GM19025 (cell line): ENCODE measurements at regions not wholly inside any gene's neighbourhood (a gene's known extent, or its start where the extent isn't known, plus 50 kb on each side); places are given as distances from the start of the nearest gene placed in this dataset.
"Not testable (repeated sequence)": the region's sequence is repeated elsewhere in the genome, so short reads cannot be mapped to it uniquely, and the experiment has no call there.

Experiments
- ATAC-seq: cut with Tn5 transposase; IDR thresholded peaks from one replicate; pipeline ENCODE4 v1.9.1; 2021; ENCODE audit warnings: mild to moderate bottlenecking, low read depth, moderate library complexity; ENCODE audit not compliant: unreplicated experiment

DNA sequence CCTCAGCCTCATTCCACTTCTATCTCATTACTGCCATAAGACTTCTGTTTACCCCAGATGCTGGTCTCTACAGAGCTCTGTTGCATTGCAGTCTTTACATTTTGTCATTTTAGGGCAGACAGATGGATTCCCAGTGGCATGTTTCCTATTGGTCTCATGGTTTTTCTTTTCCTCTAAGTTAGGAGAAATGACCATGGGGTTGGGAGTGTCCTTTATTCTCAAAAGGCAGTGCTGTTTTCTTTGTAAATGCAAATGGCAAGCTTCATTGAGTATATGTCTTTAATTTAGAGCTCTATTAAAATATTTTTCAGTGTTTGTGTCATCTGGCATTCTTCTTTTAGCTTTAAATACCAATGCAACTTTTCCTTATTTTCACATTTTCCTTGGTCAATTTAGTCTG is 57.0 kb downstream of the MSTN start:
- ATAC-seq = no peak

GRCh38 chr2:189999661-190000060 is 62.9 kb downstream of the MSTN start:
- no peak for ATAC-seq

GRCh38 chr2:189998665-189999064 is 63.9 kb downstream of the MSTN start:
- not testable (repeated sequence) for ATAC-seq

DNA sequence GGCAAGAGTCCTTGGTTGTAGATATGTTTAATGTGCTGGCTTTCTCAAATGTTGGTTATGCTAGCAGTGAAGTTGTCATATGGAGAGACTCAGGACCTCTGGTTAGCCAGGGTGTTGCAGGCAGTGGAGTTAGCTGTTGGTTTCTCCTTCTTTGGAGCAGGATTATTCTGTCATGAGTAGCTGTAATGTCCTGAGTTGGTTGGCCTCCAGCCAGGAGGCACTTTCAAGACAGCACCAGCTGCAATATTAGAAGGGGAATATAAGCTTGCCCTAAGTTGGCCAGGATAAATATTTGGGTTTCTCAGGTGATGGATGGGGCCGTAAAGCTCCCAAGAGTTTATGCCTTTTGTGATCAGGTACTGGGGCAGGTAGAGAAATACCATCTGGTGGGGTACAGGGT is 65.5 kb downstream of the MSTN start:
- ATAC-seq = no peak

GRCh38 chr2:189995679-189996078 is 66.8 kb downstream of the MSTN start:
- ATAC-seq = no peak

- ATAC-seq = no peak
Observed at GRCh38 chr2:189982780-189983394, 79.6 kb downstream of the MSTN start.

- ATAC-seq = no peak
Observed at GRCh38 chr2:189982087-189982486, 80.4 kb downstream of the MSTN start.

GRCh38 chr2:189976488-189976887 is 86.0 kb downstream of the MSTN start:
- ATAC-seq = not testable (repeated sequence)

DNA sequence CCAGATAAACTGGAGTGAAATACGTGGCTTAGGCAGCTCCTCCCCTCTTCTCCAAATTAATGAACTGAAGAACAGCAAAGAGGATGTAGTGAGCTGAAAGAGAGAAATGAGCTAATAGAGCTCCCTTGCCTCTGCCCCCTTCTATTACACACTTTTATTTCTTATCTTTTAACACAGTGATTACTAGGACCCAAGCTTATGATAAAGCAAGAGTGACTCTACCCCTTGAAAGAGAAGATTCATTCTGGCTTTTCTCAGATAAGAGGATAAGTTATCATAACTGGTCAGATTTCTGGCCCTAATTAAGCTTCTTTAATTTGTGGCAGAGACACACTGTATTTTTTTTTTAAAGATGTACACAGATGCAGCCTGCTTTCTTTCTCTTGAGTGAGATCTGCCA is 102.2 kb downstream of the MSTN start:
- ATAC-seq = no peak

DNA sequence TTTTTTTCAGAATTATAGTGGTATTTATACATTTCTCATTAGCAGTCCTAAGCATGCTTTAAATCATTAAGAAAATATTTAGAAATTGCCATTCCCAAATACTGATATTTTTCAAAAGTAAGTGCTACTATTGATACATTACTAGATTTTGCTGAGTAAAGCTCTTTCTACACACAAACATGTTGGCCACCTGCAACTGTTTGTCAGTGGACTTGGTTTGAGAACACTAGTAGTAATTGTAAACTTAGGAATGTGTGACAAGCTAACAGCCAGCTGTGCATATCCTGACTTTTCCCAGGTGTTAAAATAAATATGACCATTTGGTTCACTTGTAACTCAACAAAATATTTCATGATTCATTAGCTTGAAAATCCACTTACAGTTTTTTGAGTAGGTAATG is 103.1 kb downstream of the MSTN start:
- ATAC-seq = no peak

- ATAC-seq = no peak
Observed at GRCh38 chr2:189954989-189955388, 107.5 kb downstream of the MSTN start.

GRCh38 chr2:189952536-189953109 is 109.9 kb downstream of the MSTN start:
- peak; percentile 84 for ATAC-seq

DNA sequence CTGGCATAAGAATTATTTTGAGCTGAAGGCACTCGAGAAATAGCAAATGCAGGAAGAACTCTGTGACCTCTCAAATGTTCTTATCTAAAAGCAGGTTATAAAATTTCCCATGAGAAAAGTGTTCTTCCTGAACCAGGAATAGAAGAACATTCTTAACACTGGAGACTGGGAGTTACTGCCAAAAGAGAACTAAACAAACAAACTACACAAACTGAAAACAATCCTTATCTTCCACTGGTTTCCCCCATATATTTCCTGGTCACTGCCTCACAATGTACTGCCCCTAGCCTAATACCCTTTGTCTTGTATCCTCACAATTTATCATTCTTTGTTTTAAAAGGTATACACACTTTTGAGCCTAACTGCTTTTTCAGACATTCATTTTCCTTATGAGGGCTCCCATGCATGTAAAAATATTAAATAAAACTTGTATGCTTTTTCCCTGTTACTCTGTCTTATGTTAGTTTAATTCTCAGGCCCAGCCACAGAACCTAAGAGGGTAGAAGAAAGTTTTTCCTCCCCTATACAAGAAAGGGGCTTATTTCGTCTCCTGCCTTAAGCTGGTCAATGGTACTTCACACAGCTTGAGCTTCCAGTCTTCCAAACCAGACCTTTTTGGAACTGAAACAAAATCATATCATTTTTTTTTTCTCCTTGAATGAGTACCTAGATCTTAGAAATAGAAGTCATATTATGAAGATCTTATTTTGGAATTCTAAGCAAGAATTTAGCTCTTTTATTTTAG is 110.6 kb downstream of the MSTN start:
- no peak for ATAC-seq

DNA sequence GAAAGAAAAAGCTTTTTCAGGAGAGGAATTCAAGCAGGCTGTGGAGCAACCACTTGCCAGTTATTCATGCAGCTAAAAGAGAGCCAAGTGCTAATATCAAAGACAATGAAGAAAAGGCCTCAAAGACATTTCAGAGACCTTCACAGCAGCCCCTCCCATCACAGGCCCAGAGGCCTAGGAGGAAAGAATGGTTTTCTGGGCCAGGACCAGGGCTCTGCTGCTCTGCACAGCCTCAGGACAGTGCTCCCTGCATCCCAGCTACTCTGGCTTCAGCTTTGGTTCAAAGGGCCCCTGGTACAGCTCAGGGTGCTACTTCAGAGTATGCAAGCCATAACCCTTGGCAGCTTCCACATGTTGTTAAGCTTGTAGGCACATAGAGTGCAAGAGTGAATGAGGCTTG is 119.5 kb downstream of the MSTN start:
- ATAC-seq = no peak

- ATAC-seq = no peak
Observed at GRCh38 chr2:189940913-189941312, 121.6 kb downstream of the MSTN start.

- ATAC-seq = no peak
Observed at GRCh38 chr2:189937691-189938090, 124.8 kb downstream of the MSTN start.

DNA sequence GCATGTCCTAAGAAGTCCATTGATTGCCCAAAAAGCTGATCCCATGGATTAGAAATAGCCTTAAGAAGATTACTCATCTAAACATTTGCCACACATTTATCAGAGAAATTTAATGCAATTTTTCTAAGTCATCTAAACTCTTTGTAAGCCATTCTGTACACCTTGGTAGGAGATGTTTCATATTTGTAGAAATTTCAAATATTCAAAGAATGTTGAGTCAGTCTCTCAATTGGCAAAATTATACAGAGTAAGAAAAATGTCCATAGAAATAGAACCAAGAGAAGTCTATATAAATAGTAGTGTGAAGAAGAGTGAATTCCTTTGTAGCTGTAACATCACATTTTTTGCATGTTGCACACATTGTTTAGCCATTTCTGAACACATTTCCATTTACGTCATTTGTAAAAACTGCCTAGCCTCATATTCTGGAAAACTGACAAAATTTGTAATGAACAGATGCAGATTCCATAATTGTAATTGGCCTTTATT is 128.6 kb downstream of the MSTN start:
- ATAC-seq = no peak

DNA sequence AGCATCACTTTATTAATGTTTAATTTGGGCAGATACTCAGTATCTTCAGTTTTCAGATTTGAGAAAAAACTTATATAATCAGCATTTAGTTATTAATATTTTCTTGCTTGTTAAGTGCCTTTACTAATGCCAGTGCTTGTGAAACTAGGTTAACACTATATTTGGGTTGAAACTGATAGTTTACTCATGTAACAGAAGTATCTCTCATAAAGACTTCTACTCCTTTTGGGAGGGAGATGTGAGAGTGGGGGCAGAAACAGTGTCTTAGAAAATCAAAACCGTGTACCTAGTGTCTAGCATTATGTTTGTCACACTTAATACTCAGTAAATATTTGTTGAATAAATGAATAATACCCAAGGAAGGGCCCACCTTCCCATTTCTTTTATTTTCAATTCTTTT is 129.5 kb downstream of the MSTN start:
- ATAC-seq = peak; percentile 74

DNA sequence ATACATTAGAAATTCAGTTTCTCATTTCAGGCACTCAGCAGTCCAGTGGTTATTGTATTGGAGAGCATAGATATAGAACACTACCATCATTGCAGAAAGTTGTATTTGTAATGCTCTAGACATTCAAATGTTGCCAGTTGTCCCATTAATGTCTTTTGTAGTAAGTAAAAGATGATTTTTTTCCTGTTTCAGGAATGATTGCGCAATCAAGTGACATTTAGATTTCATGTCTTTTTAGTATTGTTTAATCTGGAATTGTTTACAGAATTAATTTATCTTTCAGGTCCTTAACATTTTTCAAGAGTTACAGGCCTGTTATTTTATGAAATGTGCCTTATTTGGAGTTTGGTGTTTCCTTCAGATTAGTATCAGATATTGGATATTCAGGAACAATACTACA is 134.7 kb downstream of the MSTN start:
- ATAC-seq = no peak
